CD4-positive, alpha-beta memory T cell (primary cell): ENCODE measurements at regions not wholly inside any gene's neighbourhood (a gene's known extent, or its start where the extent isn't known, plus 50 kb on each side); places are given as distances from the start of the nearest gene placed in this dataset.
"Not testable (repeated sequence)": the region's sequence is repeated elsewhere in the genome, so short reads cannot be mapped to it uniquely, and the experiment has no call there.

Experiments used
- CTCF ChIA-PET: fragments of 350-600 bp; sonication (Branson Sonifier 250); formaldehyde crosslinking; loops from one replicate; lab custom pipeline; 2021; ENCODE audit warnings: inconsistent platforms; ENCODE audit not compliant: partially characterized antibody; lab: Charles Lee
- POLR2A ChIA-PET: fragments of 350-600 bp; sonication (Branson Sonifier 250); formaldehyde crosslinking; loops from one replicate; lab custom pipeline; 2021; ENCODE audit not compliant: partially characterized antibody; lab: Charles Lee
- DNase-seq, 5 donors: peaks; one replicate each; pipeline versions ENCODE4 v3.0.0 to v3.0.0-alpha.2; 2020 to 2022; ENCODE audit warnings: mixed read lengths in 1 of 5
- H3K27ac ChIP-seq: one replicate; pipeline ENCODE4 v1.7.0; 2013; ENCODE audit warnings: low read depth, low read length
- H3K27me3 ChIP-seq: 2 replicates; pipeline ENCODE4 v1.7.0; 2013; ENCODE audit warnings: mild to moderate bottlenecking, low read length, moderate library complexity; ENCODE audit not compliant: insufficient read depth
- H3K36me3 ChIP-seq: 2 replicates; pipeline ENCODE4 v1.7.0; 2013; ENCODE audit warnings: mild to moderate bottlenecking, low read length, moderate library complexity; ENCODE audit not compliant: insufficient read depth
- H3K4me1 ChIP-seq: 2 replicates; pipeline ENCODE4 v1.7.0; 2013; ENCODE audit warnings: mild to moderate bottlenecking, low read length, moderate library complexity; ENCODE audit not compliant: insufficient read depth
- H3K4me3 ChIP-seq, 2 donors: one replicate each; pipeline ENCODE4 v1.7.0; 2013; ENCODE audit warnings: low read length in 2 of 2, mild to moderate bottlenecking in 1 of 2
- H3K9me3 ChIP-seq, 2 donors: one replicate each; pipeline ENCODE4 v1.7.0; 2013; ENCODE audit warnings: low read length in 2 of 2, control low read depth in 1 of 2; ENCODE audit not compliant: control insufficient read depth in 1 of 2
- H3K27ac Mint-ChIP-seq, 7 donors: one replicate each; pipeline ENCODE4 v1.8.0; 2020 to 2021; ENCODE audit warnings: mixed read lengths in 7 of 7, mild to moderate bottlenecking in 6 of 7, inconsistent platforms in 3 of 7, moderate library complexity in 3 of 7
- H3K27me3 Mint-ChIP-seq, 2 donors: one replicate each; pipeline ENCODE4 v1.8.0; 2020 to 2021; ENCODE audit warnings: mixed read lengths in 2 of 2
- H3K36me3 Mint-ChIP-seq, 2 donors: one replicate each; pipeline ENCODE4 v1.8.0; 2020 to 2021; ENCODE audit warnings: mixed read lengths in 2 of 2, inconsistent platforms in 1 of 2, mild to moderate bottlenecking in 1 of 2
- H3K4me1 Mint-ChIP-seq, 4 donors: one replicate each; pipeline ENCODE4 v1.8.0; 2020 to 2021; ENCODE audit warnings: mixed read lengths in 4 of 4, mild to moderate bottlenecking in 1 of 4
- H3K4me3 Mint-ChIP-seq, 8 donors: one replicate each; pipeline ENCODE4 v1.8.0; 2020 to 2021; ENCODE audit warnings: mixed read lengths in 8 of 8, mild to moderate bottlenecking in 7 of 8, moderate library complexity in 6 of 8, inconsistent platforms in 3 of 8
- H3K9me3 Mint-ChIP-seq, 8 donors: one replicate each; pipeline ENCODE4 v1.8.0; 2020 to 2021; ENCODE audit warnings: mixed read lengths in 8 of 8, mild to moderate bottlenecking in 5 of 8, inconsistent platforms in 3 of 8, moderate library complexity in 1 of 8
- intact Hi-C: fragments of 100-400 bp; cut with micrococcal nuclease; formaldehyde crosslinking; loops from one replicate; pipeline ENCODE4 v1.15.1; 2023

GRCh38 chr1:191525944-191526343 lies 632.3 kb upstream of the RGS18 start:
- H3K4me1 Mint-ChIP-seq, H3K4me3 Mint-ChIP-seq, H3K27ac ChIP-seq, H3K27ac Mint-ChIP-seq, H3K4me3 ChIP-seq, intact Hi-C loops, H3K36me3 ChIP-seq, CTCF ChIA-PET, H3K36me3 Mint-ChIP-seq, POLR2A ChIA-PET, H3K27me3 Mint-ChIP-seq, H3K27me3 ChIP-seq, H3K9me3 ChIP-seq, DNase-seq, H3K4me1 ChIP-seq: not testable (repeated sequence)
- H3K9me3 Mint-ChIP-seq, result peaks cover 2 to 16% (median 6%) of the 10 kb centered on the region in 8 donors

- Mint-ChIP-seq H3K9me3 (peaks cover 2 to 16% (median 6%) of the 10 kb centered on the region in 8 donors), H3K4me1 (no peaks in the 10 kb centered on the region), H3K4me3 (no peak overlapping the region), H3K27me3 (no peaks in the 10 kb centered on the region), H3K36me3 (no peaks in the 10 kb centered on the region), H3K27ac (no peak overlapping the region)
- Histone ChIP-seq H3K36me3 (no peaks in the 10 kb centered on the region), H3K4me3 (no peak overlapping the region), H3K9me3 (no peaks in the 10 kb centered on the region), H3K27me3 (no peaks in the 10 kb centered on the region), H3K27ac (no peak overlapping the region), H3K4me1 (no peaks in the 10 kb centered on the region)
- DNase-seq, result no peak
- POLR2A ChIA-PET, result no interaction called here
- intact Hi-C loops, result no loop called here
- CTCF ChIA-PET, result no interaction called here
These were observed 630.0 kb upstream of the RGS18 start for GRCh38 chr1:191528275-191528674.

GRCh38 chr1:191530928-191531327 lies 627.3 kb upstream of the RGS18 start:
- Histone ChIP-seq H3K9me3 (no peaks in the 10 kb centered on the region), H3K27ac (no peak overlapping the region), H3K27me3 (no peaks in the 10 kb centered on the region), H3K4me1 (no peaks in the 10 kb centered on the region), H3K4me3 (no peak overlapping the region), H3K36me3 (no peaks in the 10 kb centered on the region)
- CTCF ChIA-PET, result no interaction called here
- intact Hi-C loops, result no loop called here
- Mint-ChIP-seq H3K4me3 (no peak overlapping the region), H3K36me3 (no peaks in the 10 kb centered on the region), H3K4me1 (no peaks in the 10 kb centered on the region), H3K27me3 (no peaks in the 10 kb centered on the region), H3K27ac (no peak overlapping the region), H3K9me3 (peaks cover 0 to 15% (median 6%) of the 10 kb centered on the region in 8 donors)
- POLR2A ChIA-PET, result no interaction called here
- no peak for DNase-seq

- Mint-ChIP-seq H3K27me3 (no peaks in the 10 kb centered on the region), H3K27ac (no peak overlapping the region), H3K4me3 (no peak overlapping the region), H3K4me1 (no peaks in the 10 kb centered on the region), H3K36me3 (no peaks in the 10 kb centered on the region), H3K9me3 (peaks cover 0 to 22% (median 9%) of the 10 kb centered on the region in 8 donors)
- Histone ChIP-seq H3K9me3 (no peaks in the 10 kb centered on the region), H3K36me3 (no peaks in the 10 kb centered on the region), H3K27ac (no peak overlapping the region), H3K27me3 (no peaks in the 10 kb centered on the region), H3K4me3 (no peak overlapping the region), H3K4me1 (no peaks in the 10 kb centered on the region)
- DNase-seq, result no peak
- intact Hi-C loops, result no loop called here
- POLR2A ChIA-PET, result no interaction called here
- CTCF ChIA-PET, result no interaction called here
These were observed 625.0 kb upstream of the RGS18 start for GRCh38 chr1:191533254-191533653.

- POLR2A ChIA-PET, result no interaction called here
- Mint-ChIP-seq H3K4me1 (no peaks in the 10 kb centered on the region), H3K27ac (no peak overlapping the region), H3K27me3 (no peaks in the 10 kb centered on the region), H3K36me3 (no peaks in the 10 kb centered on the region), H3K4me3 (no peak overlapping the region), H3K9me3 (peaks cover 0 to 17% (median 8%) of the 10 kb centered on the region in 8 donors)
- Histone ChIP-seq H3K36me3 (no peaks in the 10 kb centered on the region), H3K9me3 (no peaks in the 10 kb centered on the region), H3K4me1 (no peaks in the 10 kb centered on the region), H3K27me3 (no peaks in the 10 kb centered on the region), H3K27ac (no peak overlapping the region), H3K4me3 (no peak overlapping the region)
- CTCF ChIA-PET, result no interaction called here
- no peak for DNase-seq
- intact Hi-C loops, result no loop called here
These were observed 621.4 kb upstream of the RGS18 start for GRCh38 chr1:191536791-191537429.

GRCh38 chr1:191541758-191542157 lies 616.5 kb upstream of the RGS18 start:
- Histone ChIP-seq H3K27ac (no peak overlapping the region), H3K4me3 (no peak overlapping the region), H3K4me1 (no peaks in the 10 kb centered on the region), H3K27me3 (no peaks in the 10 kb centered on the region), H3K36me3 (no peaks in the 10 kb centered on the region), H3K9me3 (no peaks in the 10 kb centered on the region)
- Mint-ChIP-seq H3K4me1 (no peaks in the 10 kb centered on the region), H3K36me3 (no peaks in the 10 kb centered on the region), H3K27me3 (no peaks in the 10 kb centered on the region), H3K4me3 (no peak overlapping the region), H3K27ac (no peak overlapping the region), H3K9me3 (peaks cover 0 to 18% (median 8%) of the 10 kb centered on the region in 8 donors)
- intact Hi-C loops, result no loop called here
- DNase-seq, result no peak
- POLR2A ChIA-PET, result no interaction called here
- CTCF ChIA-PET, result no interaction called here

GRCh38 chr1:191542444-191542843 lies 615.8 kb upstream of the RGS18 start:
- H3K27ac Mint-ChIP-seq, result no peak overlapping the region
- no peak overlapping the region for H3K4me3 Mint-ChIP-seq
- no peak for DNase-seq
- no peaks in the 10 kb centered on the region for H3K4me1 Mint-ChIP-seq
- H3K4me1 ChIP-seq, result no peaks in the 10 kb centered on the region
- no peaks in the 10 kb centered on the region for H3K27me3 ChIP-seq
- H3K36me3 Mint-ChIP-seq, result no peaks in the 10 kb centered on the region
- intact Hi-C loops, result no loop called here
- peaks cover 0 to 12% (median 5%) of the 10 kb centered on the region in 8 donors for H3K9me3 Mint-ChIP-seq
- no peaks in the 10 kb centered on the region for H3K9me3 ChIP-seq
- ChIA-PET POLR2A (no interaction called here), CTCF (no interaction called here)
- H3K27ac ChIP-seq, result no peak overlapping the region
- H3K36me3 ChIP-seq, result no peaks in the 10 kb centered on the region
- no peaks in the 10 kb centered on the region for H3K27me3 Mint-ChIP-seq
- H3K4me3 ChIP-seq, result no peak overlapping the region

GRCh38 chr1:191546803-191547202 lies 611.5 kb upstream of the RGS18 start:
- Histone ChIP-seq H3K4me3 (no peak overlapping the region), H3K9me3 (no peaks in the 10 kb centered on the region), H3K27ac (no peak overlapping the region), H3K27me3 (no peaks in the 10 kb centered on the region), H3K4me1 (no peaks in the 10 kb centered on the region), H3K36me3 (no peaks in the 10 kb centered on the region)
- POLR2A ChIA-PET, result no interaction called here
- H3K36me3 Mint-ChIP-seq, result no peaks in the 10 kb centered on the region
- H3K27ac Mint-ChIP-seq, result no peak overlapping the region
- no peaks in the 10 kb centered on the region for H3K4me1 Mint-ChIP-seq
- H3K9me3 Mint-ChIP-seq, result peaks cover 2 to 19% (median 9%) of the 10 kb centered on the region in 8 donors
- H3K27me3 Mint-ChIP-seq, result no peaks in the 10 kb centered on the region
- DNase-seq, result no peak
- CTCF ChIA-PET, result no interaction called here
- no peak overlapping the region for H3K4me3 Mint-ChIP-seq
- intact Hi-C loops, result no loop called here
